Neural cell (in vitro differentiated cells): ENCODE measurements at regions not wholly inside any gene's neighbourhood (a gene's known extent, or its start where the extent isn't known, plus 50 kb on each side); places are given as distances from the start of the nearest gene placed in this dataset.
"Not testable (repeated sequence)": the region's sequence is repeated elsewhere in the genome, so short reads cannot be mapped to it uniquely, and the experiment has no call there.

Experiments
- H2AFZ ChIP-seq: fragments of 200-600, 300-800 bp; sonication (generic), shearing (Covaris generic); 2 replicates; pipeline ENCODE4 v1.6.0; 2014; ENCODE audit warnings: low read depth, mild to moderate bottlenecking, antibody characterized with exemption, low read length, moderate library complexity
- H3F3A ChIP-seq: fragments of 200-600 bp; shearing (Covaris generic); 2 replicates; pipeline ENCODE4 v1.6.1; 2016; ENCODE audit warnings: mild to moderate bottlenecking, moderate library complexity, mixed read lengths, antibody characterized with exemption, low read length; ENCODE audit not compliant: insufficient read depth, poor library complexity, severe bottlenecking
- H3K27ac ChIP-seq: fragments of 200-600, 300-800 bp; sonication (generic), shearing (Covaris generic); 2 replicates; pipeline ENCODE4 v1.5.1; 2014; ENCODE audit warnings: mild to moderate bottlenecking, low read length, moderate library complexity
- H3K27me3 ChIP-seq: fragments of 300-800, 200-600 bp; sonication (generic), shearing (Covaris generic); 2 replicates; pipeline ENCODE4 v1.6.0; 2014; ENCODE audit warnings: mild to moderate bottlenecking, low read depth, low read length, moderate library complexity; ENCODE audit not compliant: insufficient read depth
- H3K36me3 ChIP-seq: fragments of 300-800, 200-600 bp; sonication (generic), shearing (Covaris generic); 2 replicates; pipeline ENCODE4 v1.5.1; 2014; ENCODE audit warnings: mild to moderate bottlenecking, antibody characterized with exemption, low read length, moderate library complexity; ENCODE audit not compliant: insufficient read depth
- H3K4me2 ChIP-seq: fragments of 300-800, 200-600 bp; sonication (generic), shearing (Covaris generic); 2 replicates; pipeline ENCODE4 v1.6.0; 2014; ENCODE audit warnings: mild to moderate bottlenecking, low read length
- H3K4me3 ChIP-seq: fragments of 300-800, 200-600 bp; sonication (generic), shearing (Covaris generic); 2 replicates; pipeline ENCODE4 v1.5.1; 2014; ENCODE audit warnings: mild to moderate bottlenecking, low read length, moderate library complexity
- H3K79me2 ChIP-seq: fragments of 200-600 bp; shearing (Covaris generic); replicated peaks from 2 replicates; pipeline ENCODE4 v1.6.0; 2014; ENCODE audit warnings: mild to moderate bottlenecking, low read length, moderate library complexity; ENCODE audit not compliant: insufficient read depth
- H3K9ac ChIP-seq: fragments of 300-800, 200-600 bp; sonication (generic), shearing (Covaris generic); 2 replicates; pipeline ENCODE4 v1.6.1; 2016; ENCODE audit warnings: mild to moderate bottlenecking, low read length, mixed read lengths
- H3K9me2 ChIP-seq: fragments of 200-600 bp; shearing (Covaris generic); 2 replicates; pipeline ENCODE4 v1.6.1; 2016; ENCODE audit warnings: mild to moderate bottlenecking, low read length, mixed read lengths; ENCODE audit not compliant: insufficient read depth
- H3K9me3 ChIP-seq: fragments of 200-600, 300-800 bp; sonication (generic), shearing (Covaris generic); 2 replicates; pipeline ENCODE4 v1.6.1; 2016; ENCODE audit warnings: mild to moderate bottlenecking, mixed run types, low read length, moderate library complexity, mixed read lengths
- H4K20me1 ChIP-seq: fragments of 200-600 bp; shearing (Covaris generic); 2 replicates; pipeline ENCODE4 v1.6.1; 2016; ENCODE audit warnings: mild to moderate bottlenecking, mixed run types; ENCODE audit not compliant: insufficient read depth
- EP300 ChIP-seq: fragments of 450-650 bp; conservative IDR thresholded peaks from 2 replicates; pipeline ENCODE4 v1.6.1; 2014; ENCODE audit warnings: antibody characterized with exemption, mild to moderate bottlenecking, moderate library complexity; ENCODE audit not compliant: poor library complexity, severe bottlenecking
- EZH2 ChIP-seq: fragments of 200-600, 300-800 bp; shearing (Covaris generic), sonication (generic); IDR thresholded peaks from 2 replicates; pipeline ENCODE4 v1.6.1; 2014; ENCODE audit warnings: antibody characterized with exemption, low read length, borderline replicate concordance, mild to moderate bottlenecking; ENCODE audit not compliant: insufficient read depth, poor library complexity, severe bottlenecking
- MXI1 ChIP-seq: fragments of 450-650 bp; conservative IDR thresholded peaks from 2 replicates; pipeline ENCODE4 v1.6.1; 2014; ENCODE audit warnings: antibody characterized with exemption, mild to moderate bottlenecking; ENCODE audit not compliant: poor library complexity, severe bottlenecking
- POLR2AphosphoS5 ChIP-seq: IDR thresholded peaks from 2 replicates; pipeline ENCODE4 v1.6.1; 2012
- RAD21 ChIP-seq: fragments of 450-650 bp; conservative IDR thresholded peaks from 2 replicates; pipeline ENCODE4 v1.6.1; 2014; ENCODE audit warnings: antibody characterized with exemption, mild to moderate bottlenecking, moderate library complexity
- SMC3 ChIP-seq: fragments of 450-650 bp; conservative IDR thresholded peaks from 2 replicates; pipeline ENCODE4 v1.6.1; 2014; ENCODE audit warnings: antibody characterized with exemption, mild to moderate bottlenecking, moderate library complexity; ENCODE audit not compliant: poor library complexity
- TAF1 ChIP-seq: IDR thresholded peaks from 2 replicates; pipeline ENCODE4 v1.6.1; 2012; ENCODE audit warnings: low read depth
- TF ChIP-seq, protein P1 (sequence below): IDR thresholded peaks from 2 replicates; pipeline ENCODE4 v1.6.1; 2012; ENCODE audit warnings: borderline replicate concordance
- TF ChIP-seq, protein P2 (sequence below): fragments of 450-650 bp; IDR thresholded peaks from 2 replicates; pipeline ENCODE4 v1.5.1; 2014; ENCODE audit warnings: antibody characterized with exemption, mild to moderate bottlenecking, moderate library complexity; ENCODE audit not compliant: poor library complexity, severe bottlenecking

DNA sequence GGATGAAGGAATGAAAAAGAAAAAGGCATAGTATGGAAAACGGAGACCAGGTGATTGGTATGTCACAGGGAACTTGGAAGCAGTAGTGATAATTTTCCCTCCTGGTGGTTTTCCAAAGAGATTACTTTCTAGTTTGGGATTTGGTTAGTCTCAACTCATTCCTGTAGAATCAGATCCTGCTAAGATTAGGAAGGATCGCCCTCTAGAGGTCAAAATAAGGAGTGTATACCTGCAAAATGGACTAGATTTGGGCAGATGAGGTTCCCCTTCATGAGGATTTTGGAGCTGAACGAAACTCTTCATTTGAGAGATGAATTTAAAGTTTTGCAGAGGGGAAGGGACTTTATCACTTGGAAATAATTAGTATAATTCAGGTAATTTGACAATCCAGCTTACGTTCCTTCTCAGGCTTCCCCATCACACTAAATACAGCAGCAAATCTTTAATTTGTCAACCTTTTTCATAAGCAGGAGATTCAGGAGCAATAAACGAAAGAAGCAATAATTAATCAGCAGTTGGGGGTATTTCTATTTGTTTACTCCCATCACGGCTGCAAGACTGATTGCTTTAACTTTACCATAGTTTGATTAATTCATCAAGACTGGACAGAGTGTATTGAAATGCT lies 65.2 kb downstream of the CCDC195 start:
- H3K79me2 ChIP-seq = no peaks in the 10 kb centered on the region
- H3K27me3 ChIP-seq = no peaks in the 10 kb centered on the region
- H3K36me3 ChIP-seq = no peaks in the 10 kb centered on the region
- H3K9me2 ChIP-seq = no peaks in the 10 kb centered on the region
- H3K9ac ChIP-seq = no peak overlapping the region
- H3K9me3 ChIP-seq = no peaks in the 10 kb centered on the region
- H3K4me3 ChIP-seq = no peak overlapping the region
- H2AFZ ChIP-seq = no peak overlapping the region
- H3F3A ChIP-seq = no peaks in the 10 kb centered on the region
- no peak overlapping the region for H3K27ac ChIP-seq
- H4K20me1 ChIP-seq = no peaks in the 10 kb centered on the region
- TF ChIP-seq EP300 = no peak
- TF ChIP-seq, protein P1, sequence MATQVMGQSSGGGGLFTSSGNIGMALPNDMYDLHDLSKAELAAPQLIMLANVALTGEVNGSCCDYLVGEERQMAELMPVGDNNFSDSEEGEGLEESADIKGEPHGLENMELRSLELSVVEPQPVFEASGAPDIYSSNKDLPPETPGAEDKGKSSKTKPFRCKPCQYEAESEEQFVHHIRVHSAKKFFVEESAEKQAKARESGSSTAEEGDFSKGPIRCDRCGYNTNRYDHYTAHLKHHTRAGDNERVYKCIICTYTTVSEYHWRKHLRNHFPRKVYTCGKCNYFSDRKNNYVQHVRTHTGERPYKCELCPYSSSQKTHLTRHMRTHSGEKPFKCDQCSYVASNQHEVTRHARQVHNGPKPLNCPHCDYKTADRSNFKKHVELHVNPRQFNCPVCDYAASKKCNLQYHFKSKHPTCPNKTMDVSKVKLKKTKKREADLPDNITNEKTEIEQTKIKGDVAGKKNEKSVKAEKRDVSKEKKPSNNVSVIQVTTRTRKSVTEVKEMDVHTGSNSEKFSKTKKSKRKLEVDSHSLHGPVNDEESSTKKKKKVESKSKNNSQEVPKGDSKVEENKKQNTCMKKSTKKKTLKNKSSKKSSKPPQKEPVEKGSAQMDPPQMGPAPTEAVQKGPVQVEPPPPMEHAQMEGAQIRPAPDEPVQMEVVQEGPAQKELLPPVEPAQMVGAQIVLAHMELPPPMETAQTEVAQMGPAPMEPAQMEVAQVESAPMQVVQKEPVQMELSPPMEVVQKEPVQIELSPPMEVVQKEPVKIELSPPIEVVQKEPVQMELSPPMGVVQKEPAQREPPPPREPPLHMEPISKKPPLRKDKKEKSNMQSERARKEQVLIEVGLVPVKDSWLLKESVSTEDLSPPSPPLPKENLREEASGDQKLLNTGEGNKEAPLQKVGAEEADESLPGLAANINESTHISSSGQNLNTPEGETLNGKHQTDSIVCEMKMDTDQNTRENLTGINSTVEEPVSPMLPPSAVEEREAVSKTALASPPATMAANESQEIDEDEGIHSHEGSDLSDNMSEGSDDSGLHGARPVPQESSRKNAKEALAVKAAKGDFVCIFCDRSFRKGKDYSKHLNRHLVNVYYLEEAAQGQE = no peak
- TF ChIP-seq RAD21 = peak; percentile 86
- no peak for TF ChIP-seq TAF1
- no peak for TF ChIP-seq POLR2AphosphoS5
- TF ChIP-seq SMC3 = peak; percentile 88
- TF ChIP-seq, protein P2, sequence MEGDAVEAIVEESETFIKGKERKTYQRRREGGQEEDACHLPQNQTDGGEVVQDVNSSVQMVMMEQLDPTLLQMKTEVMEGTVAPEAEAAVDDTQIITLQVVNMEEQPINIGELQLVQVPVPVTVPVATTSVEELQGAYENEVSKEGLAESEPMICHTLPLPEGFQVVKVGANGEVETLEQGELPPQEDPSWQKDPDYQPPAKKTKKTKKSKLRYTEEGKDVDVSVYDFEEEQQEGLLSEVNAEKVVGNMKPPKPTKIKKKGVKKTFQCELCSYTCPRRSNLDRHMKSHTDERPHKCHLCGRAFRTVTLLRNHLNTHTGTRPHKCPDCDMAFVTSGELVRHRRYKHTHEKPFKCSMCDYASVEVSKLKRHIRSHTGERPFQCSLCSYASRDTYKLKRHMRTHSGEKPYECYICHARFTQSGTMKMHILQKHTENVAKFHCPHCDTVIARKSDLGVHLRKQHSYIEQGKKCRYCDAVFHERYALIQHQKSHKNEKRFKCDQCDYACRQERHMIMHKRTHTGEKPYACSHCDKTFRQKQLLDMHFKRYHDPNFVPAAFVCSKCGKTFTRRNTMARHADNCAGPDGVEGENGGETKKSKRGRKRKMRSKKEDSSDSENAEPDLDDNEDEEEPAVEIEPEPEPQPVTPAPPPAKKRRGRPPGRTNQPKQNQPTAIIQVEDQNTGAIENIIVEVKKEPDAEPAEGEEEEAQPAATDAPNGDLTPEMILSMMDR = peak; percentile 84
- TF ChIP-seq MXI1 = no peak
- TF ChIP-seq EZH2 = no peak
- no peak overlapping the region for H3K4me2 ChIP-seq

DNA sequence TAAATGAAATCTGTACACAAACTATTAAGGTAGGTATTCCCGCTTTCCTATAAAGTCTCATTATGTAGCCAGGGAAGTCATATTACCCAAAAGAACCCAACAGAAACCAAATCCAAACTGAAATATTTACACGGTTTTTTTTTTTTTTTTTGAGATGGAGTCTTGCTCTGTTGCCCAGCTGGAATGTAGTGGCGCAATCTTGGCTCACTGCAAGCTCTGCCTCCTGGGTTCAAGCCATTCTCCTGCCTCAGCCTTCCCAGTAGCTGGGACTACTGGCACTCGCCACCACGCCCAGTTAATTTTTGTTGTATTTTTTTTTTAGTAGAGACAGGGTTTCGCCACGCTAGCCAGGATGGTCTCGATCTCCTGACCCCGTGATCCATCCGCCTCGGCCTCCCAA lies 62.5 kb upstream of the CUL3 start:
- H3K79me2 ChIP-seq, H4K20me1 ChIP-seq, H3F3A ChIP-seq, H3K27me3 ChIP-seq, H3K36me3 ChIP-seq, H3K27ac ChIP-seq, H2AFZ ChIP-seq, H3K4me3 ChIP-seq, H3K9me2 ChIP-seq, H3K4me2 ChIP-seq, H3K9me3 ChIP-seq, H3K9ac ChIP-seq: not testable (repeated sequence)
